Endothelial cell of umbilical vein (primary cell): ENCODE measurements at regions not wholly inside any gene's neighbourhood (a gene's known extent, or its start where the extent isn't known, plus 50 kb on each side); places are given as distances from the start of the nearest gene placed in this dataset.

Experiments
- MYC ChIP-seq: IDR thresholded peaks from one replicate; pipeline ENCODE4 v1.6.1; 2011; ENCODE audit warnings: mild to moderate bottlenecking, low read depth, low read length
- POLR2A ChIP-seq: IDR thresholded peaks from 2 replicates; pipeline ENCODE4 v1.6.1; 2012; ENCODE audit warnings: low read depth, mild to moderate bottlenecking, control low read depth, low read length
- POLR2AphosphoS5 ChIP-seq: IDR thresholded peaks from 2 replicates; pipeline ENCODE4 v1.6.1; 2012; ENCODE audit warnings: low read depth, mild to moderate bottlenecking, control low read depth, low read length, moderate library complexity; ENCODE audit not compliant: insufficient read depth
- TF ChIP-seq, protein P1 (sequence below), 2 donors: IDR thresholded peaks; 1 replicate in 1 of 2; 2 replicates in 1 of 2; pipeline ENCODE4 v1.5.1; 2011; ENCODE audit warnings: low read length in 2 of 2, mild to moderate bottlenecking in 2 of 2, moderate library complexity in 2 of 2, control low read depth in 1 of 2, inconsistent platforms in 1 of 2, low read depth in 1 of 2; ENCODE audit not compliant: insufficient read depth in 1 of 2; ENCODE audit errors: extremely low read depth in 1 of 2

GRCh38 chr7:118759921-118760320 is 535.4 kb downstream of the ANKRD7 start:
- TF ChIP-seq POLR2AphosphoS5: no peak
- TF ChIP-seq POLR2A: no peak
- TF ChIP-seq, protein P1, sequence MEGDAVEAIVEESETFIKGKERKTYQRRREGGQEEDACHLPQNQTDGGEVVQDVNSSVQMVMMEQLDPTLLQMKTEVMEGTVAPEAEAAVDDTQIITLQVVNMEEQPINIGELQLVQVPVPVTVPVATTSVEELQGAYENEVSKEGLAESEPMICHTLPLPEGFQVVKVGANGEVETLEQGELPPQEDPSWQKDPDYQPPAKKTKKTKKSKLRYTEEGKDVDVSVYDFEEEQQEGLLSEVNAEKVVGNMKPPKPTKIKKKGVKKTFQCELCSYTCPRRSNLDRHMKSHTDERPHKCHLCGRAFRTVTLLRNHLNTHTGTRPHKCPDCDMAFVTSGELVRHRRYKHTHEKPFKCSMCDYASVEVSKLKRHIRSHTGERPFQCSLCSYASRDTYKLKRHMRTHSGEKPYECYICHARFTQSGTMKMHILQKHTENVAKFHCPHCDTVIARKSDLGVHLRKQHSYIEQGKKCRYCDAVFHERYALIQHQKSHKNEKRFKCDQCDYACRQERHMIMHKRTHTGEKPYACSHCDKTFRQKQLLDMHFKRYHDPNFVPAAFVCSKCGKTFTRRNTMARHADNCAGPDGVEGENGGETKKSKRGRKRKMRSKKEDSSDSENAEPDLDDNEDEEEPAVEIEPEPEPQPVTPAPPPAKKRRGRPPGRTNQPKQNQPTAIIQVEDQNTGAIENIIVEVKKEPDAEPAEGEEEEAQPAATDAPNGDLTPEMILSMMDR (IDR thresholded peaks at IDR 0.05; ENCODE audit: extremely low read depth in 1 of 2, insufficient read depth in 1 of 2, low read depth in 1 of 2, low read length in 2 of 2): no peak
- no peak for TF ChIP-seq MYC
